Muscle of leg (tissue), 3 donors: ENCODE measurements at regions not wholly inside any gene's neighbourhood (a gene's known extent, or its start where the extent isn't known, plus 50 kb on each side); places are given as distances from the start of the nearest gene placed in this dataset.

Experiments
- DNase-seq: peaks from one replicate; pipeline ENCODE4 v3.0.0; 2013
- H3K27ac ChIP-seq: one replicate; pipeline ENCODE4 v1.5.1; 2013; ENCODE audit warnings: mild to moderate bottlenecking, low read length, control low read depth
- H3K27me3 ChIP-seq: one replicate; pipeline ENCODE4 v1.6.1; 2013; ENCODE audit warnings: low read length; ENCODE audit not compliant: control insufficient read depth, insufficient read depth
- H3K36me3 ChIP-seq: one replicate; pipeline ENCODE4 v1.6.1; 2013; ENCODE audit warnings: low read length; ENCODE audit not compliant: control insufficient read depth, insufficient read depth
- H3K4me1 ChIP-seq: one replicate; pipeline ENCODE4 v1.6.1; 2013; ENCODE audit warnings: low read length; ENCODE audit not compliant: control insufficient read depth, insufficient read depth
- H3K4me3 ChIP-seq: one replicate; pipeline ENCODE4 v1.5.1; 2013; ENCODE audit warnings: low read length, control low read depth
- H3K9me3 ChIP-seq: replicated peaks from 2 replicates; pipeline ENCODE4 v1.6.1; 2013; ENCODE audit warnings: low read depth, low read length; ENCODE audit not compliant: control insufficient read depth
- WGBS: methylation state at CpG from one replicate; pipeline ENCODE4 v1.1.5; 2013; ENCODE audit warnings: missing lambda C conversion rate; ENCODE audit not compliant: insufficient coverage; 5-methylcytosine and 5-hydroxymethylcytosine counted together

- Histone ChIP-seq H3K4me3 (no peak overlapping the region), H3K4me1 (no peaks in the 10 kb centered on the region), H3K9me3 (peaks cover 2% of the 10 kb centered on the region), H3K27me3 (no peaks in the 10 kb centered on the region), H3K27ac (no peak overlapping the region), H3K36me3 (no peaks in the 10 kb centered on the region)
- no CpG with 5 or more reads among the region's 1 CpG for WGBS
- no peak for DNase-seq
Measured at GRCh38 chr7:136667584-136667983, 200.9 kb upstream of the CHRM2 start.

DNA sequence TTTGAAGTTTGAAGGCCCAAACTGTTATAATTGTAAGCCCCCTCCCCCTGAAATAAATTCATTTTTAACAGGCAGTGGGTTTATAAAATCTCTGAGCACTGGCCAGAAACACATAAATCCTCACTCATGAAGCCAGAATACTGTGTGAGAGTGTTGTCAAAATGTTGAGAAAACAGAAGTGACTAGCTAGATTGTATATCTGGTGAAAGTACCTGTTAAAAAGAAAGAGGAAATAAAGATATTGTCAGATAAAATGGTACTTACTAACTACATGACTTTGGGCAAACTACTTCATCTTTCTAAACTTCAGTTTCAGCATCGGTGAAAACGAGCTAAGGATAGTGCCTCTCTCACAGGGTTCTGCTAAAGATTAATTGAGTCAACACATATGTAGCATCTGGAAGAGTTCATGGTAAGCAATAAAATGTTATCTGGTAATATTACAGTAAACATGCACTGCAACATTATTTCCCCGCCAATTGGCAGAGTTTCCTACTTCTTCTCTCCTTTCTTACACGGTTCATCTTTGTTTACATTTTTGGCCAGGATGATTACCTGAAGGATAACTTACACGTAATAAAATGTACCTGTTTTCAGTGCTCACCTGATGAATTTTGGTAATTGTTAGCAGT, 202.5 kb upstream of the CHRM2 start:
- WGBS: no CpG with 5 or more reads among the region's 5 CpGs
- H3K36me3 ChIP-seq: no peaks in the 10 kb centered on the region
- H3K4me3 ChIP-seq: no peak overlapping the region
- H3K4me1 ChIP-seq: no peaks in the 10 kb centered on the region
- H3K27me3 ChIP-seq: no peaks in the 10 kb centered on the region
- no peaks in the 10 kb centered on the region for H3K9me3 ChIP-seq
- no peak for DNase-seq
- H3K27ac ChIP-seq: no peak overlapping the region

DNA sequence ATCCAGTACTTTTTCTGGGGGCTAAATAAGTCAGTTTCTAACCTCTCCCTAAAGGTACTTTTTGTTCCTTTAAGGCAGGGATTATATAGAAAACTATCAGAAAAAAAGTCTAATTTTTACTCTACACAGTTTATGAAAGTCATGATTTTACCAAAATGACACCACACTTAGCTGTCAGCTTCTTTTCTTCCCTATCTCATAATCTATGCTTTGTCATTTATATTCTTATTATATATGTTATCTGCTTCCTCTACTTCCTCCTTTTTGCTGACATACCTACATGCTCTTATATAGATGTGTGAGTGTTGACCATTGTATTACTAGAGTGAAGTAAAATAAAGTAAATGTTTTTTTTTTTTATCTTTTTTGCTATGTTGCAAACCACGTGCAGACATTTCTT, 203.9 kb upstream of the CHRM2 start:
- DNase-seq: no peak
- no CpG with 5 or more reads among the region's 1 CpG for WGBS
- no peak overlapping the region for H3K27ac ChIP-seq

DNA sequence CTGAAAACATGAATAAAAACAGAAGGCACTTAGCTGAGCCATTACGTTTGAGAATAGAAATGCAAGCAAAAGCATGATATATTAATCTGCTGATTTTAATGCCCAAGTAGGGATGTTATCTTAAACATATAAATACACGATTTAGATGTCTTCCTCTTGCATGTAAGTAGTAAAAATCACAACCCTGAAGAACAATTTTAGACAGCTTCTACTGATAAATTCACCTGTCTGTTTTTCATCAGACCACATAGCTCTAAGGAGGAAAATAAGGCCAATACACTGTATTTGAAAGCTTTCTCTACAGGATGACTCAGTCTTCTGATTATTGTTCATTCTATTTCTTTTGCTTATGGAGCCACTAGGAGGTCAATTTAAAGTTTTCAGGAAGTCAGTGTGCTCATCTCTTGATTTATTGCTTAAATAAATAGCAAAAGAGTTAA, 210.9 kb upstream of the CHRM2 start:
- H3K27me3 ChIP-seq: no peaks in the 10 kb centered on the region
- no peak for DNase-seq
- H3K4me3 ChIP-seq: no peak overlapping the region
- no peaks in the 10 kb centered on the region for H3K9me3 ChIP-seq
- H3K27ac ChIP-seq: no peak overlapping the region
- H3K4me1 ChIP-seq: no peaks in the 10 kb centered on the region
- no CpG with 5 or more reads among the region's 2 CpGs for WGBS
- no peaks in the 10 kb centered on the region for H3K36me3 ChIP-seq

More for the DNA sequence above, 203.9 kb upstream of the CHRM2 start:
- H3K36me3 ChIP-seq: no peaks in the 10 kb centered on the region
- H3K4me3 ChIP-seq: no peak overlapping the region
- H3K4me1 ChIP-seq: no peaks in the 10 kb centered on the region
- no peaks in the 10 kb centered on the region for H3K27me3 ChIP-seq
- no peaks in the 10 kb centered on the region for H3K9me3 ChIP-seq

DNA sequence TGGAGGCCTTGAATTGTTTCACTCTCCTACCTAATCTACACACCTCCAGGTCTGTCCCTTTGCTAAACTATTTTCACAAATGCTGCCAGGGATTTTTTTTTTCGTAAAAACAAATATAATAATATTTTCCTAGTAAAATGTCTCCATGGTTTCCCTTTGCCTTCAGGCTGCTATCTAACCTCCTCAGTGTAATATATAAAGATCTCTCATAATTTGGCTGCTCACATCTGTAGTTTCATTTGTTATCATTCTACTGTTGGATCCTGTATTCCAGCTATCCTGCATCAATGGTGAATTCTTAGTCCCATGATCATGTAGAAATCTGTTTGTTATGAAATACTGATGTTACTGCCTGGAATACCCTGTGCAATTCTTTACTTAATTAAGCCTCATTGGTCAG, 211.9 kb upstream of the CHRM2 start:
- Histone ChIP-seq H3K4me1 (no peaks in the 10 kb centered on the region), H3K27ac (no peak overlapping the region), H3K27me3 (no peaks in the 10 kb centered on the region), H3K4me3 (no peak overlapping the region), H3K9me3 (no peaks in the 10 kb centered on the region), H3K36me3 (no peaks in the 10 kb centered on the region)
- no CpG with 5 or more reads among the region's 1 CpG for WGBS
- DNase-seq: no peak

GRCh38 chr7:136655414-136655813, 213.0 kb upstream of the CHRM2 start:
- no peaks in the 10 kb centered on the region for H3K36me3 ChIP-seq
- no peaks in the 10 kb centered on the region for H3K27me3 ChIP-seq
- H3K9me3 ChIP-seq: no peaks in the 10 kb centered on the region
- no peak overlapping the region for H3K27ac ChIP-seq
- DNase-seq: no peak
- no peak overlapping the region for H3K4me3 ChIP-seq
- H3K4me1 ChIP-seq: no peaks in the 10 kb centered on the region

DNA sequence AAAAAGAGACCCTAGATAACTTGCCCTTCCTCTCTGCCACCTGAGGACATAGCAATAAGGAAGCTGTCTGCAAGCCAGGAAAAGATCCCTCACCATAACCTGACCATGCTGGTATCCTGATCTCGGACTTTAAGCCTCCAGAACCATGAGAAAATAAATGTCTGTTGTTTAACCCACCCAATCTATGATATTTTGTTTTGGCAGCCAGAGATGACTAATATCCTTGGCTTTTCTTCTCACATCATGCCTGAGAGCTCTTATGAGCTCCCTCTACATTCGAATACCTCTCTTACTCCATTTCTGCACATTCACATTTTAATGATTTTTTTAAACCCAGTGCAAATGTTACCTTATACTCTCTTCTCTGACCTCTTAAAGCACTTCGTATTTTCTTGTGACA, 214.0 kb upstream of the CHRM2 start:
- Histone ChIP-seq H3K9me3 (no peaks in the 10 kb centered on the region), H3K36me3 (no peaks in the 10 kb centered on the region), H3K4me1 (no peaks in the 10 kb centered on the region), H3K27ac (no peak overlapping the region), H3K27me3 (no peaks in the 10 kb centered on the region), H3K4me3 (no peak overlapping the region)
- no peak for DNase-seq
- no CpG with 5 or more reads among the region's 3 CpGs for WGBS

DNA sequence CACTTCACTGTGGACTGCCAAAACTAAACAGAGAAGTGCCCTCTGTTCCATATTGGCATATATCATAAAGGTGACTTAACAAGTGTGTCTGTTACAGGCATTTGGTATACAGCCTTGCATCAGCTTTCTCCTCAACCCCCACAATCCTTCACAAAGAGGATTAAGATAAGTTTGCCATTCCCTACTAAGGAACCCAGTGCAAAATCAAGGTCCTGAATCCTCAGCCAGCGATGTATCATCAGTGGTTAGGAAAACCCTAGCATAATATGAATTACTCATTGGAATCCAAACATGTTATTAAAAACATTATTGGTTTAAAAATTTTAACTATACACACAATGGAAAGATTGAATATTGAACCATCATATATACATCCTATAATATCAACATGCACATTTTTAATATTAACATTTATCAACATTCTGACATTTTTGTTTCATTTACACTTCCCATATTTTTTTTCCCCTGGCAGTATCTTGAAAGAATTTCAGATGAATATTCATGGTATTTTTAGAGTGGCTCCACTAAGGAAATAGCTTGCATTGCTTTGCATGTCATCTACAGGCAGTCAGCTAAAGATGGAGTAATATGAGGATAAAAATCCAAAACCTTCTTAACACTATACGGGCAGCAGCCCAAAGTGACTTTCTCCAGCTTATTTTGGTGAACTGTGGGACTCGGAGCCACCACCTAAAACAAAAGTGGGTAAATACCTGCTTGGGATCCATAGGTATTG, 215.6 kb upstream of the CHRM2 start:
- no peak for DNase-seq

GRCh38 chr7:136640977-136641376, 227.5 kb upstream of the CHRM2 start:
- no peak for DNase-seq

More for the DNA sequence above, 215.6 kb upstream of the CHRM2 start:
- no peaks in the 10 kb centered on the region for H3K4me1 ChIP-seq
- no peaks in the 10 kb centered on the region for H3K27me3 ChIP-seq
- H3K36me3 ChIP-seq: no peaks in the 10 kb centered on the region
- H3K4me3 ChIP-seq: no peak overlapping the region
- no CpG with 5 or more reads among the region's 3 CpGs for WGBS
- H3K9me3 ChIP-seq: no peaks in the 10 kb centered on the region
- no peak overlapping the region for H3K27ac ChIP-seq

DNA sequence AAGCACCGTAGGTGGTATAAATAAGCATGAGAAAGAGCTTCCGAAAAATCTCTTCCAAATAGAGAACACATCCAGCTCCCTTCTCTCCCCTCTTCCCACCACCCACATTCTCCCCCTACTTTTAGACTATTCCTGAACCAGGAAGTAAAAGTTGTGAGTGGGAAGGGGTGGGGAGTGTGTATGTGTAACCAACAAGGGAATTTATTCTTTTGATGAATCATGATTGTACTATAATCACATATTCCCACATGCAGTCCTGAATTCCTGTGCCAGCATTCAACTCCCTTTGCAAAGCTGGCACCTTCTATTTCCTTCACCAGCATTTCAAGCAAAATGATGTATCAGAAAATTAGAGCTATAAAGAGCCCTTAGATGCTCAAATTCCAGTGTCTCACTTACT, 230.6 kb upstream of the CHRM2 start:
- Histone ChIP-seq H3K27ac (no peak overlapping the region), H3K4me3 (no peak overlapping the region), H3K36me3 (no peaks in the 10 kb centered on the region), H3K4me1 (no peaks in the 10 kb centered on the region), H3K9me3 (no peaks in the 10 kb centered on the region), H3K27me3 (no peaks in the 10 kb centered on the region)
- WGBS: no CpG with 5 or more reads among the region's 2 CpGs
- DNase-seq: no peak

More at GRCh38 chr7:136640977-136641376, 227.5 kb upstream of the CHRM2 start:
- no peaks in the 10 kb centered on the region for H3K27me3 ChIP-seq
- H3K27ac ChIP-seq: no peak overlapping the region
- H3K4me3 ChIP-seq: no peak overlapping the region
- no peaks in the 10 kb centered on the region for H3K4me1 ChIP-seq
- no peaks in the 10 kb centered on the region for H3K9me3 ChIP-seq
- no CpG with 5 or more reads among the region's 1 CpG for WGBS
- no peaks in the 10 kb centered on the region for H3K36me3 ChIP-seq
